Activated CD4-positive, alpha-beta T cell treated with anti-CD3 and anti-CD28 coated beads, Interleukin-2, amount 50 U/mL, for 16 hours (primary cell): ENCODE measurements at regions not wholly inside any gene's neighbourhood (a gene's known extent, or its start where the extent isn't known, plus 50 kb on each side); places are given as distances from the start of the nearest gene placed in this dataset.

Experiments used
- DNase-seq: peaks from one replicate; pipeline ENCODE4 v3.0.0-alpha.2; 2020

DNA sequence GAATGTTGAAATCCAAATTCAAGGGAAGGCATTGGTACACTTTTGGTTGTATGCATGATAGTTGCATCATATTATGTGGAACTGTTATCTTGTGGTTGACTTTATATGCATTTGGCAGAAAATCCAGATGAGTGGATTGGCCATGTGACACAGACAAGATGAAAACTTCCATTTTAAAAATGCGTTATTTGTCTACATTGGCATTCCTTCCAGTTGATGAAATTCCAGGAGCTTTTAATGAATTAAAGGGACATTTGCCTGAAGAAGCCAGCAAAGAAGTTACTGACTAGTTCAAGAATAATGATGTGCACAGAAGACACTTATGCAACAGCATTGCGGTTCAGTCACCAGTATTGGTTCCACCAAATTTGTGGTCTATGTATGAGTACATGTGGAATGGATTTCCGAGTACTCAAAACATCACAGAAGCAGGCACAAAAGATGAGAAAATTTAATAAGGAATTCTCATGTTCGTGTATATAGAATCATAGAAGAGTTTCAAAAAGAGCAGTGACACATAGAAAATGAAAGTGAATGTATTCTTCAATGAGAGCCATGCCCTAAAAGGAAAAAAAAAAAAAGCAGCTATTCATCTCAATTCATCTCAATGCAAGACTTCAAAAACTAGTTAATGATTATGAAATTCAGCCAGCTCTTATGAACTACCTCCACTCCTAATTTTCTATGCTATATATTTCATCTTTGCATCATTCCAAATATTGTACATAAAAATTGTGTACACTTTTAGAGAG is 232.1 kb downstream of the RBM43 start:
- DNase-seq, result no peak

DNA sequence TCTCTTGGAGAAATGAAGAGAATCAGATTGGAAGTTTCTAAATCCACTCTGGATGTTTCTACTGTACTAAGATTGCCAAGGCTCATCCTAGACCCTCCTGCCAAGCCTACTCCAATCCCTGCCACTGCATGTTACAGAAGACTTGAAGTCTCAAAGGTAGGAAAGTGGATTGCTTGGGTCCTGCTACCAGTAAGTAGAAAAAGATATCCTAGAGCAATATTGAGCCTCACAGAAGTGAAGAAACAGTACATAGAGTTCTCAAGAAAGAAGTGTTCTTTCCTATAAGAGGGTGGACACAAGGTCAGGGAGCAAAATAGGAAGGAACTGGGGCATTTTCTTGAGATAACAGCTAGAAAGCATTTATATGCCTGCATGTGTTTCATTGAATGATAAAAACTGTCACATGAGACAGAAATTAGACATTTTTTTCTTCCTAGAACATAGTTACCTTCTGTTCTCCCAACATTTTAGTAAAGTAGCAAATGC is 232.9 kb downstream of the RBM43 start:
- DNase-seq, result no peak

DNA sequence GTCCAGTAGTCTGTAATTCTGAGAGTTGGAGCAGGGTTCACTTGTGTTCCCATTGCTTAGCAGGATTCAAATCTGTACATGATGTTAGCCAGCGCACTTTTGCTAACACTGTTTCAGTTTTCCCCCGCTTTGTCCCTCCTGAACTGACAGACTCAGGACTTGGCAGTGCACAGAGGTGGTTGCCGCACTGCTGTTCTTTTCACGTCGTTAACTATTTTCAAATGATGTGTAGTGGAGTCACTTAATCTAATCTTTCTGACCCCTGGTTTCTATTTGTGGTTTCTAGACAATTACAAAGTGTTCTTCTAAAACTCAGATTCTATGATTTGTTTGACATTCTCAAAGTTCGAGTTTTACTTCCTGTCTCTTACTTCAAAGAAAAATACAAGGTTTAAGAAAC is 234.5 kb downstream of the RBM43 start:
- no peak for DNase-seq

DNA sequence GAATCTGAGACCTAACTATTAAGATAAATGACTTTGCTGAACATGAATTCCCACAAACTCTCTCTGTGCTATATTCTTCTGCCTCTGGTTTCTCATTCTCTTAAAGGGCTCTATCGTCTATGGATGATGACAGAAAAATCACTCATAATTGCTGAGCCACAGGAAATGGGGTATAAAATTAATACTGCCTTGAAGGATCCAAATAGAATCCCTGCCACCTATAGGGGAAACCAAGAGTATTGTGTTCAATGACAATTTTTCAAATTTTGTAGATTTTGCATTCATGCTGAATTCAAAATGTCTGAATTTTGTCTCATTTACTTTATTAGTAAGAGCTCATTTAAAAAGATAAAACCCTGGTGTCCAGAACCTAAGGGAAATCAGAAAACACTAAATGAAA is 235.8 kb downstream of the RBM43 start:
- DNase-seq, result no peak

DNA sequence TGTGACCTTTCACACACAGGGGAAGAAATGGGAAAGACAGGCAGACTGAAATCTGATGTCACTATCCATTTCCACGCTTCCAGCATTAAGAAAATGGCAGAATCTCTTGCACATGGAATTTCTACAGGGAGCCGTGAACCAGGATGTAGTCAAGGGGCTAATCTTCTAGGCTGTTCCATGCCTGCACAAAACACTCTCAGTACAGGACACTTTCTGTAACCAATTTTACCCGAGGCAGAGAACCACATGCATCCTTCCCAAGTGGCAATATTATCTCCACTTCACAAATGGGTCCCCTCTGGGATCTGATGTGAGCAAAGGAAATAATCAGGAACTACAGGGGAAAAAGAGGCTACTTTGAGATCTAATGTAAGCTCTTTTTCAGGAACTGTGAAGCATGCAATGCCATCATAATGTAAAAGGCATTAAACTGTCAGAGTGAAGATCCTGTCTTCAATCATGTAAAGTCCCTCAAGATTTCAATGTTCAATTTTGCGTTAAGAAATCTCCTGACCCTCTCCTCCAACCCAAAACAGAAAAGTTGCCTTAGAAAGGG is 236.9 kb downstream of the RBM43 start:
- no peak for DNase-seq

DNA sequence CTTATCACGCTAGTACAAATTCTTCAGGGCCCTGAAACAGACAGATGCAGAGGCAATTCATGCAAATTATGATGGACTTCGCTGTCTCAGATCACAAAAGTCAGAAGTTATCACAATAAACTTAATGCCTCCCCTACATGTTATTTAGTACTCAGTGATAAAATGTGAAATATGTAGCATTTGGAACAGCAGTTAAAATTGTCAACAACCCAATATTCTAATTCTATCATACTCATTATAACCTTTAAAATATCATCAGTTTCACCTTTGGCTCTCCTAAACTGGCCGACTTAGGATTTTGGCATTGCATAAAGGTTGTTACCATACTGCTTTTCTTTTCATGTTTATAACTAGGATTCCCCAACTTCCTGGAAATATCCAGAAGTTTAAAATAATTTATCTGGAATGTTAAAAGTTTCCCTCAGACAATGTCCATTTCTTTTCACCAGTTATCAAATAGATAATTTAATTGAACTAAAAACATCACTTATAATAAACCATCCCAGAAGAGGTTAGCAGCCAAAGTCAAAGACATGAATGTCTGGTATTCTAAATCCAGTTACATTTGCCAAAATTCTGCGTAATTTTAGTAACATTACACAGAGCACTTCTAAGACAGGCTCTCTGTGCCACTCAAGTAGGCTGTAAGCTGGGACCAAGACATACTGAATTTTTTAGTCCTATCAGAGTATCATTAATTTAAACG is 239.8 kb downstream of the RBM43 start:
- no peak for DNase-seq

DNA sequence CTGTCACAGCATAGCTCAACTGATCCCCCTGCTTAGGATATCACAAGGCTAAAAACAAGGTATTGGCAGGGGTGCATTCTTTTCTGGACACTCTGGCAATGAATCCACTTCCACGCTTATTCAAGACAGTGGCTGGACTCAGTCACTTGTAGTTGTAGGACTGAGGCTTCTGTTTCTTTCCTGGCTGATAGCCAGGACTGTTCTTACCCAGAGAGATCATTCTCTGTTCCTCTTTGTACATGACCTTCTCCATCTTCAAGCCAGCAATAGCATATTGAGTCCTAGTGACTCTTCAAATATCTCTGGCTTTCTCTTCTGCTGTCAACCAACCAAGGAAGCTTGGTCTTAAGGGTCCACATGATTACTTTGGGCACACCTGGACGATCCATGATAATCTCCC is 241.3 kb downstream of the RBM43 start:
- no peak for DNase-seq

DNA sequence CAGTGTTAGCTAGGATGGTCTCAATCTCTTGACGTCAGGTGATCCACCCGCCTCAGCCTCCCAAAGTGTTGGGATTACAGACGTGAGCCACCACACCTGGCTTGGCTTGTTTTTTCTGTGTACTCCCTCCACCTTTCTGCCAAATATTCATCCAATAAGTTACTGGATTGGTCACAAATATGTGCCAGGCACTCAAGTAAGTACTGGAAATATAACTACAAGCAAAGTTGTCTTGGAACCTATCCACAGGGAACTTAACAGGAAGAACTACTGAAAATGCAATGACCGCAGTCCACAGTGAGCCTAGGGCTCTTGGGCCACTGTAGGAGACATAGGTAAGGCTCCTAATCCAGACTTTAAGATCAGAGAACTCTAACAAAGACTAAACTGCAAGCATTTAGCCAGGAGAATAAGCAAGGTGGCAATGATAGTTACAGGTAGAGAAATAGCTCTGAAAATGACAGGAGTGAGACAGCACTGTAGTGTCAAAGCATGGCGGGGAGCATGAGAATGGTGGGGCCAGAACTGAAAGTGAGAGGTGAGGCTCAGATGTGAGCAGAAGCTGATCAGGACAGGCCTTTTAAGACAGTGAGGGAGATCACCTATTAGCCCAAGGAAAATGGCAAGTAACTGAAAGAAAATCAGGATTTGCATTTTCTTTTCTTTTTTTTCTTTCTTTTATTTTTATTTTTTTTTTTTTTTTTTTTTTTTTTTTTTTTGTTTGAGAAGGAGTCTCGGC is 252.1 kb downstream of the RBM43 start:
- no peak for DNase-seq

DNA sequence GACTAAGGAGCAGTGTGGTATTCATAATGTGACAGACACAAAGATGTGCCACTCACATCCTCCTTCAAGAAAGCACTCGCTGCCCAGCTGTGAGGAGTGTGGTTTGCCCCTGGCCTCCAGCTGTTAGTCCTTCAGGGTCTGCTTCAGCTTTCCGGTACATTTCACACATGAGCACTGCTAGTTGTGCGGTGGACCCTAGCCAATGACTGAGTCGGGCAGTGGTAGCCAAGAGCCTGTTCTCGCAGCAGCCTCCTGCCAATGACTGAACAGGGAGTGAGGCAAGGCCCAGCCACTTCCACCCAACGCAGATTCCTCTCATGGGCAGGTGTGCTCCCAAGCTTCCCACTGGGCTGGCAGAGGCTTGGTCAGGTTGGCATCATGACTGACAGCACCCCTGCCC is 254.3 kb downstream of the RBM43 start:
- no peak for DNase-seq

DNA sequence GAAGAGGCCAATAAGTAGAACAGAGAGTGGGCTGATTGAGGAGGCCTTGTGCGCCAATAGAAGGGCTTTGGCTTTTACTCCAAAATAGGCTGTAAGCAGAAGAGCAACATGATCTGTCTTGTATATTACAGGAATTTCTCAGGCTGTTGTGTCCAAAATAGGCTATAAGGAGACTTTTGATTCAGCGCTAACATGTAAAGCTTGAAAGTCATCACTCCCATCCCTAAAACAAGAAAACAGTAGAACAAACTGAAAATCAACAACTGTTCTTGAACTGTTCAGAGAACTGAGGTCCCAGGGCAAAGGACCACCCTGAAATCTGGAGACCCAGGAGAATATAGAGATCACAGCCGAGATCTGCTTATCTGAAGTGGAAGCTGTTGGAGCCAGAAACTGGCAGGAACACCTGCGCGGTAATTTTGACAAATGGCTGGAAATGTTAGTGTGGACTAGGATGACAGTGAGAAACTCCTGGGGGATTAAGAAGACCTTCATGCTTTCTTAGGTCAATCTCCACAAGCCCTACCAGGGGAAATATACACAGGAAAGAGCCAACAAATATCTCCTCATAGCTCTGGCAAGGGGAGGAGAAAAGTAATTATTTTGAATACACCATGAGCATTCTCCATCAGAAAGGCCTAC is 258.6 kb downstream of the RBM43 start:
- DNase-seq, result no peak

DNA sequence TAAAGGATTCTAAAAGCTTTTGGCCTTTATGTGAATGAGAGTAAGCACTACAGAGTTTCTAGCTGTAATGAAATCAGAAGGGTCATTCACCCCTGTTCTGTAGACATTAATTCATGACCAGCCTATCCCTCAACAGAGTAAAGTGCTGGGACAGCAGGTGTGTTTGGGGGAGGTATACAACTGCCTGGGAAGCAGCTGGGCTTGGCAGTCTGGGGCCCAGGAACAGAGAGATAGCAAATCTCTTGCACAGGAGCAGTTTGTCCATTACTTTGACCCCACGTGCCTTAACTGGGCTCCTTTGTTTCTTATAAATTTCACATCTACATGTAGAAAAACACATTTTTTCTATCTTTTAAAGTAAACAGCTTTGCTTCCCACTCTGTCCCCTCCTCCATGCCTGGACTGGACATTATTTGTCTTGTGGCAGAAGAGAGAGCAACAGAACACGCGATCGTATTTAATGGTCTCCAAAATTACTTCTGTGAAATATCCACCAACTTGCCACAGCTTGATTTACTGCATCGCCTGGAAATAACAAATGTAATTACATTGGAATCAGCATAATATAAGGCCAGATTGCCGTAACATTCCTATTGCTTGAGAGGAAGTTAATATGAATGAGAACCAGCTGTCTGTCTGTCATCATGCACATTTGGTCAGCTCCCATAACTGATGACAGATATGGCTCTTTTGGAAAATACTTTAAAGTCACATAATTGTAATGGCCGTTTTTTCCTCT is 263.8 kb downstream of the RBM43 start:
- no peak for DNase-seq

DNA sequence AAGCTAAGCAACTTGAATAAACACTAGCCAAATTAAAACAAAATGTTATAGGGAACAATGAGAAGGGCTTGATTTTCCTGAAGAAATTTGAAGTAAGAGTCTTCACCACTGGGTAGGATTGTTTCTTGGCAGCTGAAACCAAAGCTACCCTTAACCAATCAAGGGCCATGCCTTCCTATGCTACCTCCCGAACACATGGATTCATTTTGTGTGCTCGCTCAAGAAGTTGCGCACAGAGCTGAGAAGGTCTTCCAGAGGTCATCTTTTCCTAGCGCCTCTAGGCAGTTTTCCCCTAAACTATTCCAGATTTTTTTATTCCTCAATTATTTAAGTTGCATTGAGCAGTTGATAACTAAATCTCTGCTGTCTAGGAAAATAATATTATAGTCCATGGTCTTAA is 264.6 kb downstream of the RBM43 start:
- DNase-seq, result no peak

DNA sequence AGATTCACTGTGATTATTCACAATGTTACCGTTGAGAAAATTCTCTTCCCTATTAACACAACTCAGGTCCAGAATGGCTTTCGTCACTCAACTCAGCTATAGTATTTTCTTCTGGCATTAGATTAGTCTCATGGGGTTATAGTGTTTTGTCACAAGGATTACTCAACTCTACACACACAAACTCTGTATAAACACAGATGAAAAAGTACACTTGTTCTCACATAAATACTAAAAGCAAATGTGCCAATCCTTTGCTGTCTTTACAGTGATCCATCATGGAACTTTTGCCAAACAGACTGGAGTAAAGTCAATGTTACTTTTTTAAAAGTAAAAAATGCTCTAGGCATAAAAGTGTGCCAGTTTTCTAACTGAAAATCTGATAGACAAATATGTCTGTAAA is 267.6 kb downstream of the RBM43 start:
- DNase-seq, result no peak

DNA sequence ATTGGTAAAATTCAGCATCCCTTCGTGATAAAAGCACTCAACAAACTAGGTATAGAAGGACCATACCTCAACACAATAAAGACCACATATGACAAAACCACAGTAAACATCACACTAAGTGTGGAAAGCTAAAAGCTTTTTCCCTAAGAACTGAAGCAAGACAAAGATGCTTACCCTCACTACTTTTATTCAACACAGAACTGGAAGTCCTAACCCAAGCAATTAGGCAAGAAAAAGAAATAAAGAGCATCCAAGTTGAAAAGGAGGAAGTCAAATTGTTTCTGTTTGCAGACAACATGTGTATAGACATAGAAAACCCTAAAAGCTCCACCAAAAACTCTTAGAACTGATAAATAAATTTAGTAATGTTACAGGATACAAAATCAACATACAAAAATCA is 271.7 kb downstream of the RBM43 start:
- DNase-seq, result no peak

DNA sequence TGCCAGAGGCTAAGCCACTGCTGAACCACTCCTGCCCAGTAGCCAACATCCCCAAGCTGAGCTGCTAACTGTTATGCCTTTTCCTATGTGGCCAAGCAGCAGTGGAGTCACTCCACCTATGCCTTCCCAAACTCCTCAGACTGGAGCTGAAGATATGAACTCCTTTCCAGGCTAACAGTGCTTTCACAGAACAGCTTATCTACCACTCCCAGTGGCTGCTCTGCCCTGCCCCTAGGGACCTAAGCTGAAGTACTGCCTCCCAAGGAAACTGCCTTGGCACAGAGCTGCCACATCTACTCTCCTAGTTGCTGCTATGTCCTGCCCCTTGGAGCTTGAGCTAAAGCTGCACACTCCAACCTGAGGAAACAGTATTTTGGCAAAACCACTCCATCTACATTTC is 275.9 kb downstream of the RBM43 start:
- DNase-seq, result no peak

DNA sequence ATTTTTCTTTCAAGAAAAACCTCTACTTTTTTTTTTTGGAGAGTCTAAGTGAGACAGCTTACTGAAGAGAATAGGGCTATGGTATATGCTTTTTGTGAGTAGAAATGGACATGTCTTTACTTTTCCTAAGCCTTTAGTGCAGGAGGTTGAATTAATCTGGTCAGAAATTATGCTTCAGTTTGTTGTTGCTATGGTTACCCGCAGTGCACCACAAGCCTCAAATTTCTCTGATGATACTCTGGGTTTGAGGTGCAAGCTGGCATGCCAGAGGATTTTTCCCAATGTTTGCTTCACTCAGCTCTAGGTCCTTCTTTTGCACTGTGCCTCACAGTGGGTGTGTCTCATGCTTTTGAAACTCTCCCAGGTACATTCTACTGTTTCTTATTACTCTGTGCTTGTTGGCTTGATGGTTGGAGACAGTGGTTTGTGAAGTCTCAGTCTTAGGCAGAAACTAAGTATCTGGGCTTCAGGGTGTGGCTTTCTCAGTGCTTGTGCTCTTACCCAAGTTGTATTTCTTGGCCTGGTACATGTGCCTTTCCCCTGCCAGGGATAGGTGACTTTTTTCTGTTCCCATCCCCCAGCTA is 278.3 kb downstream of the RBM43 start:
- no peak for DNase-seq

DNA sequence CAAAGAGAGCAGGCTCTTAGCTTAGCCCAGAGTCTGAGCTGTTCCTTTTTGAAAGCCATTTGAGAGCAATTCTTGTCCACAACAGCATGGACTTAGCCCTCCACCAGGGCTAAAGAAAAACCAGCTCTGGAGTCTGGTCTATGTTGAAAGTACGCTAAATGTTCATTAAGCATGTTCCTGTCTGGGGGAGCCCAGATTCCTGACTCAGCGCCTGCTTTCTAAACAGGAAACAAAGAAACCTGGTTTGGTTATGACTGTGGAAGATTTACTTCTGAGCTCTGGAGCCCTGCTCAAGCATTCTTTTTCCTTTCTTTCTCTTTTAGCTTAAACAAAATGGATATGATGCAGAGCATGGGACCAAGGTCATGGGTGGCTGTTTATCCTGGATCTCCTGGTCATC is 279.8 kb downstream of the RBM43 start:
- peak; percentile 12 for DNase-seq

DNA sequence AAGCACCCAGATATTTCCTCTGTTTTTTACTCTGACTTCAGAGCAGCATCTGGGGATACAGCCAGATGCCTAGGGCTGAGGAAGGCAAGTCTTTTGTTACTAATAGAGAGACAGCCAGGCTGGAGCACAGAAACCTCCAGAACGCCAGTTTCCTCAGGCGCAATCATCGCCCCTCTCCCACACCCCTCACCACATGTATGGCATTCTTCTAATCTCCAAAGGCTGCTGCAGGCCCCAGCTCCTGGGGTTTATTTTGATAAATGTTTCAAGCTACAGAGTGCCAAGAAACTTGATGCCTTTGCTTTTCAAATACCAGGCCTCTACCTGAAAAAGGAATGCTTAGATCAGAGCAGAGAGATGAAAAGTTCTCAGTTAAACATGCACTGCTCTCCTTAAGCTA is 283.6 kb downstream of the RBM43 start:
- DNase-seq, result no peak

DNA sequence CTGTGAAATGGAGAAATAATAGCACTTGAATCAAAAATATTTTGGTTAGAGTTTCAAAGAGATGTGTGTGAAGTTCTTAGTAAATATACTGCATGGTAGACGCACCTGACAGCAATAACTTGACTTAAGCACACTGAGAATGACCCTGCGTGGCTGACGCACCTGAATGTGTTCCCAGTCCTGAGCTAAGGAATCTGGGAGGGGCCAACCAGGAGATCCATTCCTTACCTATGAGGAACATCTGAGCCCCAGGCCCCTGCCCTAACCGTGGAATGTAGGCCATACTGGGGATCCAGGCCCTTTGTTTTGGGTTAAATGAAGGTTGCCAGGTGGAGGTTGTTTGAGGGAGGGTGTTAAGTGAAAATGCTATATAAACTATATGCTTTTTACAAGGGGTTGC is 284.4 kb downstream of the RBM43 start:
- DNase-seq, result no peak

DNA sequence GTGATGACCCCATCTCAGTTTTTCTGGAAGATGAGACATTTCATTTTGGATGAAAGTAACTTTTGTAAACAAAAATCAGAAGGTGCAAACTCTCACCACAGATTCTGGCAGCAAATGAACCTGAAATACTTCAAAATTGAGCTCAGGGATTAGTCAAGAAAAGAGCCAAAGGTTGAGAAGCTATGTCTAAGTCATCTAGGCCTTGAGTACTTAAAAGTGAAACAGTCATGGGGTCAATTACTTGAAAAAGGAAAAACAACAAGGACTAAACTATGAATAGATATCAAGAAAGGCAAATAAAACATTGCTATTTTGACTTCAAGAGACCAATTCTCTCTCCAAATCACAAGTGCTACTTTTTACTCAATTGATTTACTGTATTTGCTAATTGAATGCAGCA is 285.1 kb downstream of the RBM43 start:
- DNase-seq, result no peak

DNA sequence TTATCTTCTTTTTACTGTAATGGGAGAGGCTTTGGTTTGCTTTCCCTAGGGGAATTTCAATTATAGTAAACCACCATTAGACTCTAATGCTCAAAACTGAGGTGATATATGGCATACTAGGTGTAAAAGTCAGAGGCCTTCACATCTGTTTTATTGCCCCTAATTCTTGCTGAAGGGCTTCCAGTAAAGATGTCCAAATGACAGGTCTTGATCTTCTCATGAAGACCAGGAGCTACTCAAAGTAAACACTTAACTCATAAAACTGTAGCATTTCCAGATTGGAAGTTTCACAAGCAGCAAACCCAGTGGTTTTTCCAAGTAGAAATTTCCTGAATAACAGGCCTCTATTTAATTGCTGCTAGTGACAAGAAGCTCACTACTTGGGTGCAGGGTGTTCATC is 286.8 kb downstream of the RBM43 start:
- DNase-seq, result no peak

DNA sequence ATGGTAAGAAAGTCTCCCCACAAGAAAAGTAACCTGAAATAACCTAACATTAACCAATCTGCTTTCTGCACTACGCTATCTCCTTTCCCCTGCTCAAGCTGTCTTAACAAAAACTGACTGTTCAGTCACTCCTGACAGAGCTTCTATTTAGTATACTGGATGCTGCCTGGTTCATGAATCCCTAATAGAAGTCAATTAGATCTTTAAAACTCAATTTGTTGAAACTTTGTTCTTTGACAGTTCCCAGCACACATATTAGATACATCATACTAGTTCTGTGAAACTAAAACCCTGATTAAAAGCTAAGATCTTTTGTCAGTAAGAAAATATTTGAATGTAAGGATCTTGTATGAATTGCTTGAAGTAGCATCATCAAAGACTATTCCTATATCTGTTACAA is 287.4 kb downstream of the RBM43 start:
- no peak for DNase-seq
